Thoracic aorta (tissue), 2 donors: ENCODE measurements at regions not wholly inside any gene's neighbourhood (a gene's known extent, or its start where the extent isn't known, plus 50 kb on each side); places are given as distances from the start of the nearest gene placed in this dataset.

Experiments used
- ATAC-seq: fragments of 150-250 bp; one replicate; pipeline ENCODE4 v1.8.0; 2017; ENCODE audit warnings: low read depth; ENCODE audit not compliant: insufficient number of reproducible peaks, low FRiP score
- DNase-seq: peaks from one replicate; pipeline ENCODE4 v3.0.0-alpha.2; 2020; ENCODE audit warnings: low spot score
- H3K27ac ChIP-seq, 2 donors: fragments of 200-600 bp; sonication (generic); 1 replicate in 1 of 2; 2 replicates in 1 of 2; pipeline ENCODE4 v1.5.1; 2016; ENCODE audit warnings: mild to moderate bottlenecking in 2 of 2, moderate library complexity in 2 of 2
- H3K27me3 ChIP-seq: fragments of 200-600 bp; sonication (generic); replicated peaks from 2 replicates; pipeline ENCODE4 v1.6.0; 2016; ENCODE audit warnings: mild to moderate bottlenecking; ENCODE audit not compliant: insufficient read depth
- H3K36me3 ChIP-seq: fragments of 200-600 bp; sonication (generic); one replicate; pipeline ENCODE4 v1.5.1; 2016
- H3K4me1 ChIP-seq, 2 donors: fragments of 200-600 bp; sonication (generic); 1 replicate in 1 of 2; 2 replicates in 1 of 2; pipeline versions ENCODE4 v1.5.1 to v1.6.0; 2016; ENCODE audit warnings: low read depth in 2 of 2, mild to moderate bottlenecking in 1 of 2; ENCODE audit not compliant: control insufficient read depth in 1 of 2
- H3K4me3 ChIP-seq: fragments of 200-600 bp; sonication (generic); 2 replicates; pipeline ENCODE4 v1.5.1; 2016; ENCODE audit warnings: mild to moderate bottlenecking
- H3K9me3 ChIP-seq: fragments of 200-600 bp; sonication (generic); 2 replicates; pipeline ENCODE4 v1.5.1; 2016
- TF ChIP-seq, protein P1 (sequence below): fragments of 200-600 bp; sonication (generic); IDR thresholded peaks from one replicate; pipeline ENCODE4 v1.5.1; 2019; ENCODE audit warnings: antibody characterized with exemption

DNA sequence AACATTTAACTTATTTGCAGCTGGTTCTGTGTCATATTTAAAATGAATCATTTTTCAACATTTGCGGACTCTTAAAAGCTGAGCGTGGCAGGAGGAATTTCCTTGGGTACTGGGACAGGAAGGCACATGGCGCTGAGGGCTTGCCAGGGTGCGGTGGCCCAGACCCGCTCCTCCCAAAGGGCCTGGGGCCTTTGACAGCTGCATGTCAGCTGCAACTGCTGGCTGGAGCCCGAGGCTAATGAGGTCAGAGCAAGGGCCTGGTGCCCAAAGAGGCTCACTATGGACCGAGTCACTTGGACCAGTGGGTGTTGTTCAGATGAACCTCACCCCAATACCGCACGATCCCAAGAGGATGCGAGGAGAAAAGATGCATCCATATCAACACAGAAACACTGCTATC lies 326.9 kb downstream of the CTTN start:
- Histone ChIP-seq H3K27ac (no peak overlapping the region), H3K36me3 (no peaks in the 10 kb centered on the region), H3K9me3 (no peaks in the 10 kb centered on the region), H3K27me3 (no peaks in the 10 kb centered on the region), H3K4me1 (no peaks in the 10 kb centered on the region), H3K4me3 (no peak overlapping the region)
- ATAC-seq (no peak), DNase-seq (no peak)
- TF ChIP-seq, protein P1, sequence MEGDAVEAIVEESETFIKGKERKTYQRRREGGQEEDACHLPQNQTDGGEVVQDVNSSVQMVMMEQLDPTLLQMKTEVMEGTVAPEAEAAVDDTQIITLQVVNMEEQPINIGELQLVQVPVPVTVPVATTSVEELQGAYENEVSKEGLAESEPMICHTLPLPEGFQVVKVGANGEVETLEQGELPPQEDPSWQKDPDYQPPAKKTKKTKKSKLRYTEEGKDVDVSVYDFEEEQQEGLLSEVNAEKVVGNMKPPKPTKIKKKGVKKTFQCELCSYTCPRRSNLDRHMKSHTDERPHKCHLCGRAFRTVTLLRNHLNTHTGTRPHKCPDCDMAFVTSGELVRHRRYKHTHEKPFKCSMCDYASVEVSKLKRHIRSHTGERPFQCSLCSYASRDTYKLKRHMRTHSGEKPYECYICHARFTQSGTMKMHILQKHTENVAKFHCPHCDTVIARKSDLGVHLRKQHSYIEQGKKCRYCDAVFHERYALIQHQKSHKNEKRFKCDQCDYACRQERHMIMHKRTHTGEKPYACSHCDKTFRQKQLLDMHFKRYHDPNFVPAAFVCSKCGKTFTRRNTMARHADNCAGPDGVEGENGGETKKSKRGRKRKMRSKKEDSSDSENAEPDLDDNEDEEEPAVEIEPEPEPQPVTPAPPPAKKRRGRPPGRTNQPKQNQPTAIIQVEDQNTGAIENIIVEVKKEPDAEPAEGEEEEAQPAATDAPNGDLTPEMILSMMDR, result no peak

DNA sequence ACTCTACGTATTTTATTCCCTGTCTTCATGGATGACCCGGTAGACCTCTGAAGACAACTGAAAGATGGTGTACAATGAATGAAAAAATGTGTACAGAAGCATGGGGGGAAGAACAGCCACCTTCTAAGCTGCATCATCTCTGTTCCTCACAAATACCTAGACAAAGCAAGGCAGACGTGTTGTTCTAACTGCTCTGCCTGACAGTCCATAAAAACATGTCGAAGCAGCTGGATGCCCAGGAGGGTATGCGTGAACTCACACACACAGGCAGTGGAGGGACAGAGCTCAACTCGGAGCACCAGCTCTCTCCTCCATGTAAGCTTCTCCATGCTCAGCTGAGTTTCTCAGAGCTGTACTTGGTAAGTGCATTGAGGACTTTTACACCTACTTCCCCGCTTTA lies 327.4 kb downstream of the CTTN start:
- Histone ChIP-seq H3K27ac (no peak overlapping the region), H3K36me3 (no peaks in the 10 kb centered on the region), H3K4me3 (no peak overlapping the region), H3K27me3 (no peaks in the 10 kb centered on the region), H3K4me1 (no peaks in the 10 kb centered on the region), H3K9me3 (no peaks in the 10 kb centered on the region)
- ATAC-seq (no peak), DNase-seq (no peak)
- TF ChIP-seq, protein P1, result no peak

DNA sequence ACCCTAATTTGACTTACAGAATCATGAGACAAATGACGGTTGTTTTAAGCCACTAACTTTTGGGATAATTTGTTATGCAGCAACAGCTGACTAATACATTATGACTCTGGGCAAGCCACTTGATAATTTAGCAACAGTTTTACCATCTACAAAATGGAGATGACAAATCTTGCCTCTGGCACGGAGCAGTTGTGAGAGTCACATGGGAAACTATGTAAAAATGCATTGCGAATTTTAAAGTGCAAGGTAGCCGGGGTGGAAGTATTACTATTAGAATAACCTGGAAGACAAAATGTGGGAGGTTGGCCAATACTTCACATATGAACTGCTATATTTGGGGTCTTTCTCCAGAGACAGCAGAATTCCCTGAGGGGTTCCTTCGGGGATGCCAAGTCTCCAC lies 328.7 kb downstream of the CTTN start:
- Histone ChIP-seq H3K9me3 (no peaks in the 10 kb centered on the region), H3K4me1 (no peaks in the 10 kb centered on the region), H3K27me3 (no peaks in the 10 kb centered on the region), H3K27ac (no peak overlapping the region), H3K4me3 (no peak overlapping the region), H3K36me3 (no peaks in the 10 kb centered on the region)
- DNase-seq (no peak), ATAC-seq (no peak)
- TF ChIP-seq, protein P1, result no peak

DNA sequence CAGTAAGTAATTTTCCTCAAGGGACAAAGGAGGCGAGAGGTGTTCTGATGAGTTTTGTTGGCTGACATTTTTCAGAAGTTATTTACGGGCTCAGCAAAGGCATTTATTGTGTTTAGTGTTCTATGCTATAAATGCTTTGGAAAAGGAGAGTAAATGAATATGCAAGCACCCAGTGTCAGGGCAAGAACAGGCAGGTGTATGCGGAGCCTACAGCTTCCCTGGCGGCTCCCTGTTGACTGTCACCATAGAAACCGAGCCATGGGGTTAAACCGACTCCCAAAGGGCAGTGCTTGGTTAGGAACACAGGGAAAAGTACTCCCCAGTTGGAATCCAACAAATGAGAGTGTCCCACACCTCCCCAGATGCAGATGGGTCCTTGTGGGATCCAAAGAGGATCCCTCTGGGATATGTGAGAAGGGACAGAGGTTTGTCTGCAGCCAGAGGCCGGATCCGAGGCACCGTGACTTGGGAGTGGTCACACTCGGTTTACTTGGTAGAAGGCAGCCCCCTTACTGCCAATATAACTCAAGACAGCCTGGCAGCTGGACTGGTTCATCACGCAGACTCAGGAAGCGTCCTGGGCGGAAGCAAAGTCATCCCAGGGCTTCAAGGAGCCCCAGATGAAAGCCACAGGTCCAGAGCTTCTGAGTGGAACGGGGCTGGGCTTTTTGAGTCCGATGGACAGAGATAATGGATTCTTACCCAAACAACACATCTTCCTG lies 329.7 kb downstream of the CTTN start:
- Histone ChIP-seq H3K27ac (no peak overlapping the region), H3K9me3 (no peaks in the 10 kb centered on the region), H3K4me1 (no peaks in the 10 kb centered on the region), H3K36me3 (no peaks in the 10 kb centered on the region), H3K4me3 (no peak overlapping the region), H3K27me3 (no peaks in the 10 kb centered on the region)
- ATAC-seq (no peak), DNase-seq (no peak)
- TF ChIP-seq, protein P1, result no peak

DNA sequence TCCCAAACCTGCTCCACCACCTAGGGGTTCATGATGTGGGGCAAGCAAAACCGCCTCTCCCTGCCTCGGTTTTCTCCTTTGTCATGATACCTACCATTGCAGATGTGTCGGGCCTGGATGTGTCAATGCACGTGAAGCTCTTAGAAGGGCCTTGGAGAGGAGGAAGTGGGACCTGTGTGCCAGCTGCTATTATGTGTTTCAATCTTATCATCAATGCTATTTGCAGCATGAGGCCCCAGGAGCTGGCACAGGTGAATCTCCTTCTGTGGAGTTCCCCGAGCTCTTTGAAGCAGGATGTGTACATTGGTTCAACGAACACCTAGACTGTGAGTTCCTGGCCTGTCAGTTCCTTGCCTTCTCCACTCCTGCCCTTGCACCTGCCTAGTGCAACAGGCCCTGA lies 331.6 kb downstream of the CTTN start:
- TF ChIP-seq, protein P1, result no peak
- no peak overlapping the region for H3K4me3 ChIP-seq
- no peaks in the 10 kb centered on the region for H3K9me3 ChIP-seq
- no peaks in the 10 kb centered on the region for H3K4me1 ChIP-seq
- no peak overlapping the region for H3K27ac ChIP-seq
- DNase-seq, result no peak
- ATAC-seq, result no peak
- H3K27me3 ChIP-seq, result no peaks in the 10 kb centered on the region
- H3K36me3 ChIP-seq, result no peaks in the 10 kb centered on the region
